Effector memory CD8-positive, alpha-beta T cell (primary cell): ENCODE measurements at regions not wholly inside any gene's neighbourhood (a gene's known extent, or its start where the extent isn't known, plus 50 kb on each side); places are given as distances from the start of the nearest gene placed in this dataset.
"Not testable (repeated sequence)": the region's sequence is repeated elsewhere in the genome, so short reads cannot be mapped to it uniquely, and the experiment has no call there.

Source experiments
- ATAC-seq: fragments of 150-1000 bp; cut with Tn5 transposase; replicated peaks from 2 replicates; pipeline ENCODE4 v1.10.0; 2021; ENCODE audit warnings: mild to moderate bottlenecking, moderate library complexity
- DNase-seq, 3 experiments: peaks; one replicate each; pipeline ENCODE4 v3.0.0; 2021
- H3K27ac Mint-ChIP-seq, 2 donors: one replicate each; pipeline ENCODE4 v1.8.0; 2022; ENCODE audit warnings: mild to moderate bottlenecking in 2 of 2, mixed read lengths in 2 of 2, moderate library complexity in 2 of 2
- H3K27me3 Mint-ChIP-seq, 2 donors: one replicate each; pipeline ENCODE4 v1.8.0; 2022; ENCODE audit warnings: mixed read lengths in 2 of 2
- H3K36me3 Mint-ChIP-seq: one replicate; pipeline ENCODE4 v1.8.0; 2022; ENCODE audit warnings: mild to moderate bottlenecking, moderate library complexity, mixed read lengths; ENCODE audit not compliant: insufficient read depth
- H3K4me1 Mint-ChIP-seq, 2 donors: one replicate each; pipeline ENCODE4 v1.8.0; 2022; ENCODE audit warnings: low read depth in 2 of 2, mixed read lengths in 2 of 2
- H3K4me3 Mint-ChIP-seq, 2 donors: one replicate each; pipeline ENCODE4 v1.8.0; 2022; ENCODE audit warnings: mild to moderate bottlenecking in 2 of 2, mixed read lengths in 2 of 2, moderate library complexity in 2 of 2
- H3K9me3 Mint-ChIP-seq, 2 donors: one replicate each; pipeline ENCODE4 v1.8.0; 2022; ENCODE audit warnings: mixed read lengths in 2 of 2

DNA sequence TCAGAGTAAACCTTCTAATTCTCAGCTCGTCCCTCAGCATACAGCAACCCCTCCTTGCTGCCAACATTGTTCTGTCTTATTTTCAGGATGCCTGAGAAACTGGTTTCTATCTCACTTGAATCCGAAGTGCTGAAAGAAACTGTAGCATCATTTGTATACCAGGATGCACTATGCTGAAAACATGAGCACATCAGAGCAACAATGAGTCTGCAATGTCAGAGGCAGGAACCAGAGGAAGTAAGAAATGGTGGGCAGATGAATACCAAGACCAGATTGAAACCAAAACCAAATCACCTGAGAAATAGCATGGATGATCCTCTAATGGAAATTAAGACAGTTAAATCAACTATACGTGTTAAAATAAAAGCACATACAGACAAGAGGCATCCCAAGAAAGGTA, 257.0 kb downstream of the KDM5D start:
- peaks cover 4% of the 10 kb centered on the region for H3K36me3 Mint-ChIP-seq
- peaks cover 4 to 49% of the 10 kb centered on the region in 2 donors for H3K4me1 Mint-ChIP-seq
- H3K4me3 Mint-ChIP-seq = peak overlapping the region in 1 of 2 donors; percentile 19
- no peak for ATAC-seq
- H3K27ac Mint-ChIP-seq = no peak overlapping the region
- peaks cover 3 to 9% of the 10 kb centered on the region in 2 donors for H3K9me3 Mint-ChIP-seq
- no peaks in the 10 kb centered on the region for H3K27me3 Mint-ChIP-seq
- DNase-seq = no peak

DNA sequence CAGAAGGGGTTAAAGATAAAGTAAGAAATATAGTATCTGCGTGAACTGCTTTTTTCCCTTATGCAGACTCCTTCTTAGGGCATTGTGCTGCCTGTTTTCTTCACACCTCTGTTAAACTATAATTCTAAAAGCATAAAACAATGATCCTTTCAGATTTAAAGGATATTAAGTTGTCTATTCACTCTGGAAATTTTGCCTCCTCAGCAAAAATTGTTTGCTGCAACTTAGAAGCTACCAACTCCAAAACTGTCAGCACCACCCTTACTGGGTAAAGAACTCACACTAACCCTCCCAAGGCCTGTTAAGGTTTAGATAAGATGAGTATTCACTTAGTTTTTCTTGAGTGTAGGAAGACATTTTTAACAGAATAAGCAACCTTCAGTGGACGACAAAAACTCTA, 259.5 kb downstream of the KDM5D start:
- Mint-ChIP-seq H3K4me1 (peaks cover 4 to 40% of the 10 kb centered on the region in 2 donors), H3K27me3 (no peaks in the 10 kb centered on the region), H3K9me3 (peaks cover 2 to 3% of the 10 kb centered on the region in 2 donors), H3K27ac (peak overlapping the region in 1 of 2 donors; percentile 77), H3K4me3 (no peak overlapping the region), H3K36me3 (peaks cover 4% of the 10 kb centered on the region)
- no peak for DNase-seq
- no peak for ATAC-seq

DNA sequence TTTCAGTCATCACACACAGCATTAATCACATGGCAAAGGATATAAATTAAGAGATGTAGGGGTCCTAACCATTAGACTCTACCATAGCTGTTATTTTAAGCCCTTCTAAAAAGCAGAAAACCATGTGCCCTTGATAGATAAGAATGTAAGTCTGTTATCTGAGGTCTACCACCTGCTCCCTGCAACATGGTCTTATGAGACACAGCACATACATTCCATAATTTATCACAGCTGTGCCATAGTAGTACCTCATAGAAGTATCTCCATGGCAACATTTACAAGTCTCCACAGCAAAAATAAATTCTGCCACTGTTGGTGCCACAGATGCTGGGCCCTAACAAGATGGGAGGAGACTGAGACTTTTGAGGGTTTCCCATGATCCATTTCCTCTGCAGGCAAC, 265.4 kb downstream of the KDM5D start:
- Mint-ChIP-seq H3K4me1 (peaks cover 4 to 19% of the 10 kb centered on the region in 2 donors), H3K4me3 (no peak overlapping the region), H3K36me3 (peaks cover 6% of the 10 kb centered on the region), H3K27me3 (no peaks in the 10 kb centered on the region), H3K27ac (no peak overlapping the region), H3K9me3 (peaks cover 0 to 2% of the 10 kb centered on the region in 2 donors)
- DNase-seq (no peak), ATAC-seq (no peak)

DNA sequence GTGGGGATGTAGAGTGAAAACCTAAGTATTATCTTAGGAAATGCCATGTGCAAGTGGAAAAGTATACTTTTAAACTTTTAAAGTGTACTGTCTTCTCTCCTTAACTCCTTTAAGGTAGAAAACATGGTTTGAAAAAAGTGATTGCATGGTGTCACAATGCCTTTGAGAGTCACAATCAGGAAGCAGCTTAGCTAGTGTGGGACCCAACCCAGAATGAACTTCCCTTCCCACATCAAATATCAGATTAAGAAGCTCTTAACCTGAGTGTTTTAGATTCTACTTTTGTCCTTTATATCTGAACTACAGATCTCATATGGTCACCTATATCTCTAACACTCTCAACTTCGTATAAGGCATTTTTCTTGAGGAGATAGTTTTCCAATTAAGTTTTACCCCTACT, 266.6 kb downstream of the KDM5D start:
- H3K4me1 Mint-ChIP-seq = peaks cover 0 to 13% of the 10 kb centered on the region in 2 donors
- DNase-seq (no peak), ATAC-seq (no peak)
- H3K4me3 Mint-ChIP-seq = no peak overlapping the region
- peaks cover 2% of the 10 kb centered on the region for H3K36me3 Mint-ChIP-seq
- H3K27me3 Mint-ChIP-seq = no peaks in the 10 kb centered on the region
- peak overlapping the region in 1 of 2 donors; percentile 25 for H3K27ac Mint-ChIP-seq
- peaks cover 0 to 2% of the 10 kb centered on the region in 2 donors for H3K9me3 Mint-ChIP-seq

DNA sequence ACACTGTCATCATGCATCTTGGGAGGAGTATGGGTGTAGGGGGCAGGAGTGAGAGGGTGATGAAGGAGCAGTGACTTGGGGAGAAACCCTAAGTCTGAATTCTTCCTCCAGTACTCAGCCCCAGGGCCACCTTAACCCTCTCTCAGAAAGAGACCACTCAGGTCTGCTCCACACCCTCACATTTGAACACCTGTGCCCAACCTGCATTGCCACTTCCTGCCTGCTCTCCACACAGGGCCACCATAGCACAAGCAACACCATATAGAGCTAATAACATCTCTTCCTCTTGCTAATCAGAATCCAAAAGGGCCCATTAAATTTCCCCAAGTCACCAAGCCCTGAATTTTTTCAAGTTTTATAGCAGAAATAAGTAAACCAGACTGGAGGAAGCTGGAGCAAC, 278.7 kb downstream of the KDM5D start:
- peaks cover 4% of the 10 kb centered on the region for H3K36me3 Mint-ChIP-seq

DNA sequence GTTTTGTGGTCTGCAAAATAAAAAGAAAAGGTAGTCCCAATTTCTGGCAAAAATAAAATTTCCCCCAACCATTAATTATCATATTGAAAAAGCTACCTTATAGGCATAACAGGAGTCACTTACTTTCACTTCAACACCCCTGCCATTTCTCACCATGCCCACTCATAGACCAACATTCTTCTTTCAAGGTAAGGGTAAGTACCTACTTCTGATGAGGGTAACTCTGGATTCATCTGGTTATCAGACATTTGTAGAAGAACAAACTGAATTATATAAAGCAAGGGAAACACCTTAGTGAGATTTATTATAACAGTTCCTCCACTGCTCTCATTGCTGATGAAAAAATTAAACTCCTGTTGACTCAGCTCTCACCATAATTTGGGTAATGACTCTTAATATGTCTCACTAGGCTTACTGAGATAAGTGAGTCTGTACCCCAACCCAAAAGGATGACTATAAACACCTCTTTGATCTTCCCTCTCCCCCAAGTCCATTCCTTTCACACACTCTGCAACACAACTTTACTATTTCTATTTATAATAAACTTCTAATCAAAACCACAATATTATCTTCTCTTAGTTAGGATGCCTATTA, 287.6 kb downstream of the KDM5D start:
- DNase-seq (no peak), ATAC-seq (no peak)
- peaks cover 4% of the 10 kb centered on the region for H3K36me3 Mint-ChIP-seq
- H3K27ac Mint-ChIP-seq = peak overlapping the region in 1 of 2 donors; percentile 74
- peaks cover 0 to 7% of the 10 kb centered on the region in 2 donors for H3K4me1 Mint-ChIP-seq
- H3K4me3 Mint-ChIP-seq = no peak overlapping the region
- H3K27me3 Mint-ChIP-seq = no peaks in the 10 kb centered on the region
- H3K9me3 Mint-ChIP-seq = peaks cover 0 to 5% of the 10 kb centered on the region in 2 donors

More for the DNA sequence above, 278.7 kb downstream of the KDM5D start:
- Mint-ChIP-seq H3K9me3 (no peaks in the 10 kb centered on the region), H3K27ac (peak overlapping the region; percentile 85 to 87), H3K4me3 (no peak overlapping the region), H3K4me1 (peaks cover 6 to 28% of the 10 kb centered on the region in 2 donors), H3K27me3 (no peaks in the 10 kb centered on the region)
- ATAC-seq (no peak), DNase-seq (no peak)

DNA sequence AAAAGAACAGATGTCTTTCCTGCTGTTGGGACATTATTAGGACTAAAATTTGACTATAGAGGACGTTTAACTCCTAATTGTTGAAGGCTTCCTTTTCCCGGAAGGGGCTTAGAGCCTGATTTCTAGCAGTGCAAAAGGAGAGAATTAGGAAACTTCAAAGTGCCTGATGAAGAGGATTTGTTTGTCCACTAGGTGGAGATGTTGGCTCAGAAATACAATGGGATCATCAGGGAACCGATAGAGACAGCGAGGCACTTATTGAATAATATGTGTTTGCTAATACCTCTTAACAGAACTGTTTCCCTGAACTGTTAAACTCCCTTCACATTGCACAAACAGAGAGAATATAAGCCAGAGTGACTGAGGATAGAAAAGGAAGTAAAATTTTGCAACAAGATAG, 311.5 kb downstream of the KDM5D start:
- no peak overlapping the region for H3K4me3 Mint-ChIP-seq
- H3K4me1 Mint-ChIP-seq = peaks cover 1 to 4% of the 10 kb centered on the region in 2 donors
- H3K9me3 Mint-ChIP-seq = no peaks in the 10 kb centered on the region
- ATAC-seq (peak; percentile 60), DNase-seq (peak; percentile 31 to 58 (median 34))
- H3K27me3 Mint-ChIP-seq = no peaks in the 10 kb centered on the region
- no peak overlapping the region for H3K27ac Mint-ChIP-seq
- H3K36me3 Mint-ChIP-seq = no peaks in the 10 kb centered on the region

DNA sequence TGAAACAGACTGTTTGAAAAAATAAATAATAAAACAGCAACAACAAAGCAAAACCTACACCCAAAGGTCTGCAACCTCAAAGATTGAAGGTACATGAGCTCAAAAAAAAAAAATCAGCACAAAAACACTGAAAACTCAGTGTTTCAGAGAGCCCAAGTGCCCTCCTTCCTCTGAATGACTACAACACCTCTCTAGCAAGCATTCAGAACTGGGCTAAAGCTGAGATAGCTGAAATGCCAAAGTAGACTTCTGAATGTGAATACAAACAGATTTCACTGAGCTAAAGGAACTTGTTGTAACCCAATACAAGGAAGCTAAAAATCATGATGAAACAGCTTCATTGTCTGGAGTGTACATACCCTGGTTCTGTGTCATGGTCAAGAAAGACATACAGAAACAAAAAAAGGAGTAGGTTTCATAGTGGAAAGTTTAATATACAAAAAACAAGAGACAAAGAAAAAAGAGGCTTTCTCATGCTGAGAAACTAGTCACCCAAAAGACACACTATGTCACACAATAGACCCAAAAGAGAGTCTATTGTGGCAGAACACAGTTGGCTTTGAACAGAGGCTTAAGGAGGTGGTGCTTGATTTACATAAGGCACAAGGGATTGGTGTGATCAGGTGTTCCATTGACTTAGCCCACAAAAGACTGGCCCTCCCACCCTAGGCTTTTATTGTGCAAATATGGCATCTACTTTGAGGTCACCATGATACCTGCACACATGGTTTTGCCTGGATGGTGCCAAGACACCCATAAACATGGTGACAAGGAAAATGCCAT, 316.6 kb downstream of the KDM5D start:
- ATAC-seq (no peak), DNase-seq (no peak)
- no peak overlapping the region for H3K27ac Mint-ChIP-seq
- H3K36me3 Mint-ChIP-seq = no peaks in the 10 kb centered on the region
- peaks cover 25 to 42% of the 10 kb centered on the region in 2 donors for H3K27me3 Mint-ChIP-seq
- no peak overlapping the region for H3K4me3 Mint-ChIP-seq
- no peaks in the 10 kb centered on the region for H3K4me1 Mint-ChIP-seq
- H3K9me3 Mint-ChIP-seq = no peaks in the 10 kb centered on the region

DNA sequence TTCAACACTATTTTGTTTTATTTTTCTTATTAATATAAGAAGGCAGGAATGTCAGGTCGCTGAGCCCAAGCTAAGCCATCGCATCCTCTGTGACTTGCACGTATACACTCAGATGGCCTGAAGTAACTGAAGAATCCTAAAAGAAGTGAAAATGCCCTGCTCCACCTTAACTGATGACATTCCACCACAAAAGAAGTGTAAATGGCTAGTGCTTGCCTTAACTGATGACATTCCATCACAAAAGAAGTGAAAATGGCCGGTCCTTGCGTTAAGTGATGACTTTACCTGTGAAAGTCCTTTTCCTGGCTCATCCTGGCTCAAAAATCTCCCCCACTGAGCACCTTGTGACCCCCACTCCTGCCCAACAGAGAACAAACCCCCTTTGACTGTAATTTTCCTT, 317.3 kb downstream of the KDM5D start:
- not testable (repeated sequence) for H3K4me3 Mint-ChIP-seq, H3K27ac Mint-ChIP-seq, ATAC-seq, H3K4me1 Mint-ChIP-seq, H3K36me3 Mint-ChIP-seq, H3K9me3 Mint-ChIP-seq, DNase-seq
- H3K27me3 Mint-ChIP-seq = peaks cover 33 to 49% of the 10 kb centered on the region in 2 donors

DNA sequence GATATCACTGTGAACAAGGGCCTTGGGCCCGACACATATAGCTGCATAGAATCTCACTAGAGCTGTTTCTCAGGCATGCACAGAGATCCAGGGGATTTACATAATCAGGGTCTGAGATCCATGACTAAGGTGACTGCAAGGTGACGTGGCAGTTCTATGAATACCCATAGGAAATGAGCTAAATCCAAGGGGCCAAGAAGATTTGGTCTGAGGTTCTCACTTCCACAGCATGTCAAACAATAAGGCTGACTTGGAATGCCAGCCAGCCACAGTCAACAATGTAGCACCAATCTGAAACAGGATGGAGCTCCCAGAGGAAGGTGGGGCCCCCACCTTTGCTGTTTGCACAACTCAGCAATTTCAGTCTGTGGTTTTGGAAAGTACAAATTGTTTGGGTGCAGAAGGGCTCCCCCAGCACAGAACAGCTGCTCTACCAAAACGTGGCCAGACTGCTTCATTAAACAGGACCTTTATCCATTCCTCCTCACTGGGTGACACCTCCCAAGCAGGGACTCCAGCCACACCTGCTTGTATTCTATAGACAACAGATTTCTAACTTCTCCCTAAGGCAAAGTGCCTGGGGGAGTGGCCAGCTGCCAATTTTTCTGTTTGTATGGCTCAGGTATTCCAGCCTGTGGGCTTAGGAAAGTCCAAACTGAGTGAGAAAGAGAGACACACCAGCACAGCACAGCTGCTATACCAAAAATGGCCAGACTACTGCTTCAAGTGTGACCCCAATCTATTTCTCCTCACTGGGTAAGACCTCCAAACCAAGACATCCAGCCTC, 333.4 kb downstream of the KDM5D start:
- ATAC-seq (no peak), DNase-seq (no peak)
- H3K27me3 Mint-ChIP-seq = no peaks in the 10 kb centered on the region
- peaks cover 0 to 3% of the 10 kb centered on the region in 2 donors for H3K9me3 Mint-ChIP-seq
- H3K27ac Mint-ChIP-seq = no peak overlapping the region
- no peaks in the 10 kb centered on the region for H3K36me3 Mint-ChIP-seq
- H3K4me1 Mint-ChIP-seq = no peaks in the 10 kb centered on the region
- no peak overlapping the region for H3K4me3 Mint-ChIP-seq

DNA sequence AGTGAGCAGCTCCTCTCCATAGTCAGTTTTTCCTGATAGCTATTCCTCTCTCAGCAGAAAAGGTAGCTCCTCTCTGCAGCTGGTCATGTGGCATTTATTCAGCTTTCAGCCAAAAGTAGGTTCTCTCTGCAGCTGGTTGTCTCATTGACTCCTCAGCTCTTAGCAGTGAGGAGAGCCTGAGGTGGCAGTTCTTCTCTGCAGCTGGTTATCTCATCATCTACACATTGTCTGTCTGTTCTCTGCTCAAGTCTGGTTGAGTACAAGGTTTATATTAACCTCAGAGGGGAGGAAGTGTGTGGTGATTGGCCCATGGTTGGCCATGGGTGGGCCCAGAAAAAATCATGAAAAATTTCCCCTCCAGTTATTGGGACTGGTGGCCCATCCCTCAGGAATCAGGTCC, 338.3 kb downstream of the KDM5D start:
- H3K4me1 Mint-ChIP-seq = no peaks in the 10 kb centered on the region
- H3K27me3 Mint-ChIP-seq = no peaks in the 10 kb centered on the region
- DNase-seq (no peak), ATAC-seq (no peak)
- no peaks in the 10 kb centered on the region for H3K36me3 Mint-ChIP-seq
- H3K4me3 Mint-ChIP-seq = no peak overlapping the region
- H3K27ac Mint-ChIP-seq = no peak overlapping the region
- no peaks in the 10 kb centered on the region for H3K9me3 Mint-ChIP-seq

DNA sequence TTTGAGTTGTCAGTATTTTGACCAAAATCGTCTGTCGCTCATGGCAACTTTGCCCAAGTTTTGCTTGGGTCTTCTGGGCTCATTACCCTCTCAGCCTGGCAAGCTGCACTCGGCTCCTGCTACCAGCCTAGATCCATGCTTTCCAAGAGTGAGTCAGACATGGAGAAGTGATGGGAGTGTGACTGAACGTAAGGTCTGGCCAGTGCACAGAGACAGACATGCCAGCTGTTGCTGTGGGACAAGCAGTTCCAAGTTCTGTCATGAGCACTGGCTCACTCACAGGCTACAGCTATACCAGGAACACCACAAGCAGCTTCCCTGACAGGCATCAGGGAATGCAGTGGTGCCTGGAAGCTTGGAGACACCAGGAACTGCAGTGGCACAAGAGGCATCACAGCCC, 338.9 kb downstream of the KDM5D start:
- no peak overlapping the region for H3K27ac Mint-ChIP-seq
- H3K36me3 Mint-ChIP-seq = no peaks in the 10 kb centered on the region
- no peak overlapping the region for H3K4me3 Mint-ChIP-seq
- DNase-seq (no peak), ATAC-seq (no peak)
- H3K27me3 Mint-ChIP-seq = no peaks in the 10 kb centered on the region
- no peaks in the 10 kb centered on the region for H3K4me1 Mint-ChIP-seq
- H3K9me3 Mint-ChIP-seq = no peaks in the 10 kb centered on the region

DNA sequence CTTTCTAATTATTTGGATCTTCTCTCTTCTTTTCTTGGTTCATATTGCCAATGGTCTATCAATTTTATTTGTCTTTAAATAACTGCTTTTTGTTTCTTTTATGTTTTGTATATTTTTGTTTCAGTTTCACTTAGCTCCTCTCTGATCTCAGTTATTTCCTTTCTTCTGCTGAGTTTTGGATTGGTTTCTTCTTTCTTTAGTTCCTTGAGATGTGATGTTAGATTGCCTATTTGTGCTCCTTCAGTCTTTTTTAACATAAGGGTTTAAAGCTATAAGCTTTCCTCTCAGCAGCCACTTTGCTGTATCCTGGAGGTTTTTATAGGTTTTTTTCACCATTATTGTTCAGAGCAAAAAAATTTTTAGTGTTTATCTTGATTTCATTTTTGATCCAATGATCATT, 351.6 kb downstream of the KDM5D start:
- H3K27ac Mint-ChIP-seq = peak overlapping the region; percentile 2 to 30
- peaks cover 2 to 6% of the 10 kb centered on the region in 2 donors for H3K4me1 Mint-ChIP-seq
- H3K4me3 Mint-ChIP-seq = peak overlapping the region; percentile 19 to 47
- ATAC-seq (no peak), DNase-seq (no peak)
- no peaks in the 10 kb centered on the region for H3K27me3 Mint-ChIP-seq
- no peaks in the 10 kb centered on the region for H3K36me3 Mint-ChIP-seq
- H3K9me3 Mint-ChIP-seq = no peaks in the 10 kb centered on the region
